ENCODE measurements at regions not wholly inside any gene's neighbourhood (a gene's known extent, or its start where the extent isn't known, plus 50 kb on each side); places are given as distances from the start of the nearest gene placed in this dataset.

GRCh38 chr1:22387919-22388580 is 63.6 kb upstream of the ZBTB40 start:
- DNase-seq = no peak

- DNase-seq = no peak
Observed at GRCh38 chr1:22388671-22389450, 62.8 kb upstream of the ZBTB40 start.

GRCh38 chr1:22393587-22393986 is 58.1 kb upstream of the ZBTB40 start:
- DNase-seq = no peak

- no peak for DNase-seq
Observed at GRCh38 chr1:22398656-22399420, 52.8 kb upstream of the ZBTB40 start.

DNA sequence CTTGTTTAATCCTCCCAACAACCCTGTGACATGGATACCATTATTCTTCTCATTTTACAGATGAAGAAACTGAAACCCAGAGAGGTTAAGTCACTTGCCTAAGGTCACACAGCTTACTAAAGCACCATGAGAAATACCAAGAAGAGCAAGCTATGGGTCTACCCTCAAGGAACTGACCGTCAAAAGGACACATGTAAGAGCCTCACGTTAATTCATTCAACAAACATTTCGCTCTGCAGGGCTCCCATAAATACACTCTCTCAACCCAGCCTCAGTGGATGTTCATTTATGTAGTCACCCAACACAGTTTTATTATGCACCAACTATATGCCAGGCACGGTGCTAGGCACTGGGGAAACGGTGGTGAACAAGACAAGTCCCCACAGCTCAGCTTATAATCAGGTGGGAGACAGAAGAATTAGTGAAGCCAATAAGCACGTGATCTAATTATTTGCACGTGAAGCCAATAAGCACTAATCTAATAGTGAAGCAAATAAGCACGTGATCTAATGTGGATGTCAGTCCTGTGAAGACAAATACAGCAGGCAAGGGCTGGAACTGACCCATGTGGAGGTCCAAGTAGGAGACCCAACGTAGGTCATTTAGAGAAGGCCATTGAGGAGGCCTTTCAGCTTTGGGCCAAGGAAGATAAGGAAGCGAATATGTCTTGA is 52.1 kb upstream of the ZBTB40 start:
- DNase-seq = no peak

Measured in activated CD4-positive, alpha-beta T cell treated with anti-CD3 and anti-CD28 coated beads, Interleukin-10, Interleukin-2, amounts not matched to agents 100 ng/mL and 50 ng/mL, durations not matched to agents 16 hours and 8 hours (primary cell).